Keratinocyte (primary cell): ENCODE measurements at regions not wholly inside any gene's neighbourhood (a gene's known extent, or its start where the extent isn't known, plus 50 kb on each side); places are given as distances from the start of the nearest gene placed in this dataset.

ENCODE experiments used
- DNase-seq: peaks from one replicate; pipeline ENCODE4 v3.0.0-alpha.2; 2011; ENCODE audit warnings: low read depth, missing footprints, low spot score
- FAIRE-seq: peaks from 2 replicates; lab custom pipeline; 2011; peaks lifted over from hg19 to GRCh38; lab: Jason Lieb, UNC
- H2AFZ ChIP-seq: 2 replicates; pipeline ENCODE4 v1.6.0; 2012; ENCODE audit warnings: low read length, control low read depth, inconsistent platforms; ENCODE audit not compliant: control insufficient read depth
- H3K27ac ChIP-seq: 2 replicates; pipeline ENCODE4 v1.5.1; 2011; ENCODE audit warnings: low read length; ENCODE audit not compliant: control insufficient read depth, insufficient read depth
- H3K27me3 ChIP-seq: 3 replicates; pipeline ENCODE4 v1.6.0; 2011; ENCODE audit warnings: low read length; ENCODE audit not compliant: control insufficient read depth, insufficient read depth; ENCODE audit errors: extremely low read depth
- H3K36me3 ChIP-seq, 2 experiments: 2 replicates in 1 of 2; 3 replicates in 1 of 2; pipeline ENCODE4 v1.5.1; 2011; ENCODE audit warnings: low read length in 2 of 2, mild to moderate bottlenecking in 1 of 2; ENCODE audit not compliant: control insufficient read depth in 2 of 2, insufficient read depth in 2 of 2; ENCODE audit errors: extremely low read depth in 1 of 2
- H3K4me1 ChIP-seq: 3 replicates; pipeline ENCODE4 v1.5.1; 2011; ENCODE audit warnings: low read length; ENCODE audit not compliant: control insufficient read depth, insufficient read depth; ENCODE audit errors: extremely low read depth
- H3K4me2 ChIP-seq: 3 replicates; pipeline ENCODE4 v1.6.0; 2011; ENCODE audit warnings: low read depth, low read length; ENCODE audit not compliant: control insufficient read depth, insufficient read depth; ENCODE audit errors: extremely low read depth
- H3K4me3 ChIP-seq, 3 experiments: fragments of 200-600 bp in 1 of 3; sonication (generic) in 1 of 3; 2 replicates in 2 of 3; 3 replicates in 1 of 3; pipeline ENCODE4 v1.5.1; 2011 to 2016; ENCODE audit warnings: low read length in 3 of 3, mild to moderate bottlenecking in 3 of 3, control low read depth in 2 of 3, inconsistent platforms in 1 of 3, low read depth in 1 of 3, mixed read lengths in 1 of 3, mixed run types in 1 of 3, moderate library complexity in 1 of 3; ENCODE audit not compliant: control insufficient read depth in 2 of 3, insufficient read depth in 2 of 3; ENCODE audit errors: extremely low read depth in 1 of 3
- H3K79me2 ChIP-seq: 2 replicates; pipeline ENCODE4 v1.6.0; 2012; ENCODE audit warnings: low read length; ENCODE audit not compliant: control insufficient read depth, insufficient read depth
- H3K9ac ChIP-seq: 3 replicates; pipeline ENCODE4 v1.6.0; 2011; ENCODE audit warnings: low read length; ENCODE audit not compliant: control insufficient read depth, insufficient read depth; ENCODE audit errors: extremely low read depth
- H3K9me1 ChIP-seq: 3 replicates; pipeline ENCODE4 v1.6.0; 2011; ENCODE audit warnings: low read length; ENCODE audit not compliant: control insufficient read depth, insufficient read depth; ENCODE audit errors: extremely low read depth
- H3K9me3 ChIP-seq: 2 replicates; pipeline ENCODE4 v1.5.1; 2012; ENCODE audit warnings: low read depth, low read length; ENCODE audit not compliant: control insufficient read depth
- H4K20me1 ChIP-seq: 3 replicates; pipeline ENCODE4 v1.6.0; 2011; ENCODE audit warnings: low read length; ENCODE audit not compliant: control insufficient read depth, insufficient read depth; ENCODE audit errors: extremely low read depth
- CTCF ChIP-seq, 3 experiments: IDR thresholded peaks in 1 of 3; conservative IDR thresholded peaks in 1 of 3; optimal IDR thresholded peaks in 1 of 3; 2 replicates in 2 of 3; 3 replicates in 1 of 3; pipeline versions ENCODE3 to v1.5.1; 2011; ENCODE audit warnings: low read length in 3 of 3, mild to moderate bottlenecking in 3 of 3, moderate library complexity in 2 of 3, control low read depth in 1 of 3, inconsistent platforms in 1 of 3; ENCODE audit not compliant: insufficient read depth in 2 of 3; ENCODE audit errors: extremely low read depth in 1 of 3
- EZH2 ChIP-seq: IDR thresholded peaks from one replicate; pipeline ENCODE4 v1.6.1; 2012; ENCODE audit warnings: inconsistent platforms, mild to moderate bottlenecking, low read length, moderate library complexity
- dilution Hi-C: fragments of 300-500 bp; cut with MboI; formaldehyde crosslinking; loops from one replicate; pipeline ENCODE4 v1.7.0; 2020; ENCODE audit warnings: low sequenced_read_pairs; ENCODE audit not compliant: extremely low pct_ligation_motif_present

GRCh38 chr21:16078382-16078781 lies 348.6 kb downstream of the USP25 start:
- Histone ChIP-seq H3K9ac (no peak overlapping the region), H3K9me1 (no peaks in the 10 kb centered on the region), H2AFZ (no peak overlapping the region), H3K4me1 (no peaks in the 10 kb centered on the region), H3K9me3 (no peaks in the 10 kb centered on the region), H3K79me2 (no peaks in the 10 kb centered on the region), H3K36me3 (no peaks in the 10 kb centered on the region), H3K27me3 (no peaks in the 10 kb centered on the region), H4K20me1 (no peaks in the 10 kb centered on the region), H3K27ac (no peak overlapping the region), H3K4me3 (no peak overlapping the region), H3K4me2 (no peak overlapping the region)
- no peak for FAIRE-seq
- no peak for DNase-seq
- TF ChIP-seq CTCF (optimal IDR thresholded peaks at IDR 0.05 in 1 of 3, IDR thresholded peaks at IDR 0.05 in 1 of 3, conservative IDR thresholded peaks at IDR 0.05 in 1 of 3; ENCODE audit: extremely low read depth in 1 of 3, insufficient read depth in 2 of 3, low read length in 3 of 3) (no peak), EZH2 (no peak)
- dilution Hi-C loops, result no loop called here

- Histone ChIP-seq H3K9me1 (no peaks in the 10 kb centered on the region), H4K20me1 (no peaks in the 10 kb centered on the region), H2AFZ (no peak overlapping the region), H3K9me3 (no peaks in the 10 kb centered on the region), H3K4me3 (no peak overlapping the region), H3K36me3 (no peaks in the 10 kb centered on the region), H3K79me2 (no peaks in the 10 kb centered on the region), H3K4me1 (no peaks in the 10 kb centered on the region), H3K9ac (no peak overlapping the region), H3K27me3 (no peaks in the 10 kb centered on the region), H3K27ac (no peak overlapping the region), H3K4me2 (no peak overlapping the region)
- no peak for FAIRE-seq
- dilution Hi-C loops, result no loop called here
- DNase-seq, result no peak
- TF ChIP-seq CTCF (optimal IDR thresholded peaks at IDR 0.05 in 1 of 3, IDR thresholded peaks at IDR 0.05 in 1 of 3, conservative IDR thresholded peaks at IDR 0.05 in 1 of 3; ENCODE audit: extremely low read depth in 1 of 3, insufficient read depth in 2 of 3, low read length in 3 of 3), result no peak
Observed at GRCh38 chr21:16079830-16080229, 350.0 kb downstream of the USP25 start.
